Osteocyte (in vitro differentiated cells): ENCODE measurements at regions not wholly inside any gene's neighbourhood (a gene's known extent, or its start where the extent isn't known, plus 50 kb on each side); places are given as distances from the start of the nearest gene placed in this dataset.

Experiments used
- DNase-seq: peaks from one replicate; pipeline ENCODE4 v3.0.0; 2021; ENCODE audit warnings: mixed read lengths; ENCODE audit not compliant: unreplicated experiment; ENCODE audit errors: extremely low spot score
- H3K27ac Mint-ChIP-seq: one replicate; pipeline ENCODE4 v1.8.0; 2021; ENCODE audit warnings: mild to moderate bottlenecking, mixed read lengths; ENCODE audit not compliant: unreplicated experiment
- H3K27me3 Mint-ChIP-seq: one replicate; pipeline ENCODE4 v1.8.0; 2021; ENCODE audit warnings: mixed read lengths; ENCODE audit not compliant: unreplicated experiment
- H3K36me3 Mint-ChIP-seq: one replicate; pipeline ENCODE4 v1.8.0; 2021; ENCODE audit warnings: mixed read lengths; ENCODE audit not compliant: unreplicated experiment
- H3K4me1 Mint-ChIP-seq: one replicate; pipeline ENCODE4 v1.8.0; 2021; ENCODE audit warnings: mixed read lengths; ENCODE audit not compliant: unreplicated experiment
- H3K4me3 Mint-ChIP-seq: one replicate; pipeline ENCODE4 v1.8.0; 2021; ENCODE audit warnings: mild to moderate bottlenecking, moderate library complexity, mixed read lengths; ENCODE audit not compliant: unreplicated experiment
- H3K9me3 Mint-ChIP-seq: one replicate; pipeline ENCODE4 v1.8.0; 2021; ENCODE audit warnings: mixed read lengths; ENCODE audit not compliant: unreplicated experiment
- TF ChIP-seq, protein P1 (sequence below): fragments of 200-600 bp; sonication (generic); IDR thresholded peaks from 2 replicates; pipeline ENCODE4 v1.5.0; 2021; ENCODE audit warnings: antibody characterized with exemption, mild to moderate bottlenecking, moderate library complexity

DNA sequence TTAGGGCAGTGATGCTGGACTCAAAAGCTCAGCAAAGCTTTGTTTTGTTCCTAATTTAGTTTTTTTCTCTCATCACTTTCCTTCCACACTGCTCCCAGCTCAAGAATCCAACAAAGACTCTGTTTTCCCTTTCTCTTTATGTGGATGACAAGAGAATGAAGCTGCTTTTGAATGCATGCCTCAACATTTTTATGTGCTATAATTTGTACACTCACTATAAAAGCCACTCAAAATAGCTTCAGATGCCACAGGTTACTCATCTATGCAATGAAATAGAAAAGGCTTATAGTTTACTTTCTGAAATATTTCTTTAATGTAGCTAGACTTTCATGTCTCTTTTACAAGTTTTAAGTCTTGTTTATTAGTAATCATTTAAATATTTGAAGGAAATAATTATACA lies 714.9 kb downstream of the OTOL1 start:
- H3K9me3 Mint-ChIP-seq, result no peaks in the 10 kb centered on the region
- no peaks in the 10 kb centered on the region for H3K36me3 Mint-ChIP-seq
- no peaks in the 10 kb centered on the region for H3K4me1 Mint-ChIP-seq
- H3K4me3 Mint-ChIP-seq, result no peak overlapping the region
- DNase-seq, result no peak
- H3K27me3 Mint-ChIP-seq, result no peaks in the 10 kb centered on the region
- TF ChIP-seq, protein P1, sequence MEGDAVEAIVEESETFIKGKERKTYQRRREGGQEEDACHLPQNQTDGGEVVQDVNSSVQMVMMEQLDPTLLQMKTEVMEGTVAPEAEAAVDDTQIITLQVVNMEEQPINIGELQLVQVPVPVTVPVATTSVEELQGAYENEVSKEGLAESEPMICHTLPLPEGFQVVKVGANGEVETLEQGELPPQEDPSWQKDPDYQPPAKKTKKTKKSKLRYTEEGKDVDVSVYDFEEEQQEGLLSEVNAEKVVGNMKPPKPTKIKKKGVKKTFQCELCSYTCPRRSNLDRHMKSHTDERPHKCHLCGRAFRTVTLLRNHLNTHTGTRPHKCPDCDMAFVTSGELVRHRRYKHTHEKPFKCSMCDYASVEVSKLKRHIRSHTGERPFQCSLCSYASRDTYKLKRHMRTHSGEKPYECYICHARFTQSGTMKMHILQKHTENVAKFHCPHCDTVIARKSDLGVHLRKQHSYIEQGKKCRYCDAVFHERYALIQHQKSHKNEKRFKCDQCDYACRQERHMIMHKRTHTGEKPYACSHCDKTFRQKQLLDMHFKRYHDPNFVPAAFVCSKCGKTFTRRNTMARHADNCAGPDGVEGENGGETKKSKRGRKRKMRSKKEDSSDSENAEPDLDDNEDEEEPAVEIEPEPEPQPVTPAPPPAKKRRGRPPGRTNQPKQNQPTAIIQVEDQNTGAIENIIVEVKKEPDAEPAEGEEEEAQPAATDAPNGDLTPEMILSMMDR, result no peak
- no peak overlapping the region for H3K27ac Mint-ChIP-seq

DNA sequence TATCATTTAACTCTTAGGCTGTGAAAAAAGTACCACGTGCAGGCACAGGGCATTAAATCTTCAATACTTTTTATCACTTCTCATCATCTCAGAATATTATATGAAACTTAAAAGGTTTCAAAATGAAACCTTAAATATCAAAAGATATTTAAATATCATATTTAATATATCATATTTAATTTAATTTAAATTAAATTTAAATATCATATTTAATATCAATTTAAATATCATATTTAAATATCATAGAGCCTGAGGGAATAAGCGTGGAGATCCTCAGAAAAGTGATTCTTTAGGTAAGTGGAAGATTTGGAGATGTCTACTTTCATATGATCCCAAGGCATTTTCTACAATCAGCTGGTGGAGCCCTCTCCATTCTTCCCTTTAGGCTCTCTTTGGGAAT lies 716.6 kb downstream of the OTOL1 start:
- DNase-seq, result no peak
- H3K4me1 Mint-ChIP-seq, result peaks cover 5% of the 10 kb centered on the region
- H3K4me3 Mint-ChIP-seq, result no peak overlapping the region
- TF ChIP-seq, protein P1, result no peak
- no peaks in the 10 kb centered on the region for H3K27me3 Mint-ChIP-seq
- no peaks in the 10 kb centered on the region for H3K9me3 Mint-ChIP-seq
- no peaks in the 10 kb centered on the region for H3K36me3 Mint-ChIP-seq
- no peak overlapping the region for H3K27ac Mint-ChIP-seq

DNA sequence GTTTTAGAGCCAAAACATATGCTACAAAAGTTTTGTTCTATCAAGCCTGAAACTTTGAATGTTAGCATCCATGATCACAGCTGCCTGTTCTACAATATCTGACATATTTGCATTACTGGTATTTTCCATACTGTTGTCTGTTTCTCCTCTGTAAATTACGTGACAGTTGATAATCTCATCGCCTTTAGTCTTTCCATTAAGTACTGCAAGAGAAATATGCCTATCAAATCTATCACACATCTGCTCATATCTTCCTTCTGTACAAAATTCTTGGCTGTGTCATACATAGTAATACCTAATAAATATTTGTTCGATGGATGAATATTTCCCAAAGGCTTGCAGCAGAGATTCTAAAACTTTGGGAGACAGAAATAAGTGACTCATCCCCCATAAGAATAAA lies 717.3 kb downstream of the OTOL1 start:
- no peak for DNase-seq
- Mint-ChIP-seq H3K9me3 (no peaks in the 10 kb centered on the region), H3K27me3 (no peaks in the 10 kb centered on the region), H3K27ac (no peak overlapping the region), H3K4me1 (peaks cover 5% of the 10 kb centered on the region), H3K4me3 (no peak overlapping the region), H3K36me3 (no peaks in the 10 kb centered on the region)
- TF ChIP-seq, protein P1, result no peak

GRCh38 chr3:162217647-162218046 lies 721.0 kb downstream of the OTOL1 start:
- Mint-ChIP-seq H3K4me1 (peaks cover 5% of the 10 kb centered on the region), H3K27me3 (no peaks in the 10 kb centered on the region), H3K4me3 (no peak overlapping the region), H3K27ac (no peak overlapping the region), H3K36me3 (no peaks in the 10 kb centered on the region), H3K9me3 (no peaks in the 10 kb centered on the region)
- no peak for DNase-seq
- TF ChIP-seq, protein P1, result no peak

- H3K27me3 Mint-ChIP-seq, result no peaks in the 10 kb centered on the region
- no peak overlapping the region for H3K27ac Mint-ChIP-seq
- H3K36me3 Mint-ChIP-seq, result no peaks in the 10 kb centered on the region
- DNase-seq, result no peak
- peaks cover 4% of the 10 kb centered on the region for H3K9me3 Mint-ChIP-seq
- TF ChIP-seq, protein P1, result no peak
- H3K4me3 Mint-ChIP-seq, result no peak overlapping the region
- H3K4me1 Mint-ChIP-seq, result peaks cover 5% of the 10 kb centered on the region
Observed at GRCh38 chr3:162218479-162218878, 721.9 kb downstream of the OTOL1 start.
